Panc1 (cell line): ENCODE measurements at regions not wholly inside any gene's neighbourhood (a gene's known extent, or its start where the extent isn't known, plus 50 kb on each side); places are given as distances from the start of the nearest gene placed in this dataset.
"Not testable (repeated sequence)": the region's sequence is repeated elsewhere in the genome, so short reads cannot be mapped to it uniquely, and the experiment has no call there.

Experiments
- POLR2AphosphoS5 ChIP-seq: IDR thresholded peaks from 2 replicates; pipeline ENCODE4 v1.6.1; 2012; ENCODE audit warnings: mild to moderate bottlenecking, low read depth, low read length, moderate library complexity
- SIN3A ChIP-seq: IDR thresholded peaks from 2 replicates; pipeline ENCODE4 v1.6.1; 2012; ENCODE audit warnings: low read depth, mild to moderate bottlenecking, low read length, moderate library complexity, borderline replicate concordance; ENCODE audit not compliant: insufficient read depth
- TCF7L2 ChIP-seq: IDR thresholded peaks from 2 replicates; pipeline ENCODE4 v1.6.1; 2011; ENCODE audit warnings: mild to moderate bottlenecking, low read depth, low read length, inconsistent platforms
- TF ChIP-seq, protein P1 (sequence below): fragments of 450-650 bp; IDR thresholded peaks from 2 replicates; pipeline ENCODE4 v1.5.1; 2017; ENCODE audit warnings: mild to moderate bottlenecking
- TF ChIP-seq, protein P2 (sequence below), 2 experiments: IDR thresholded peaks; 2 replicates each; pipeline ENCODE4 v1.6.1; 2011 to 2012; ENCODE audit warnings: low read depth in 2 of 2, control low read depth in 1 of 2, low read length in 1 of 2, mild to moderate bottlenecking in 1 of 2, moderate library complexity in 1 of 2; ENCODE audit not compliant: insufficient read depth in 1 of 2

DNA sequence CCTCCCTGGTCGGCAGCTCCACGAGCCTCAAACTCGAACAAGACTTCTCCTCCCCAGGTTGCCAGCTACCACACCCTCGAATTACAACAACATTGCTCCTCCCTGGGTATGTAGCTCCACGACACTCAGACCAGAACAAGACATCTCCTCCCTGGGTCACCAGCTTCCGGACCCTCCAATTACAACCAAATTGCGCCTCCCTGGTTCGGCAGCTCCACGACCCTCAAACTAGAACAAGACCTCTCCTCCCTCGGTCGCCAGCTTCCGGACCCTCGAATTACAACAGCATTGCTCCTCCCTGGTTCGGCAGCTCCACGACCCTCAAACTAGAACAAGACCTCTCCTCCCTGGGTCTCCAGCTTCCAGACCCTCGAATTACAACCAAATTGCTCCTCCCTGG lies 315.3 kb downstream of the PREX1 start:
- TF ChIP-seq POLR2AphosphoS5, SIN3A, TCF7L2: not testable (repeated sequence)
- TF ChIP-seq, protein P1, sequence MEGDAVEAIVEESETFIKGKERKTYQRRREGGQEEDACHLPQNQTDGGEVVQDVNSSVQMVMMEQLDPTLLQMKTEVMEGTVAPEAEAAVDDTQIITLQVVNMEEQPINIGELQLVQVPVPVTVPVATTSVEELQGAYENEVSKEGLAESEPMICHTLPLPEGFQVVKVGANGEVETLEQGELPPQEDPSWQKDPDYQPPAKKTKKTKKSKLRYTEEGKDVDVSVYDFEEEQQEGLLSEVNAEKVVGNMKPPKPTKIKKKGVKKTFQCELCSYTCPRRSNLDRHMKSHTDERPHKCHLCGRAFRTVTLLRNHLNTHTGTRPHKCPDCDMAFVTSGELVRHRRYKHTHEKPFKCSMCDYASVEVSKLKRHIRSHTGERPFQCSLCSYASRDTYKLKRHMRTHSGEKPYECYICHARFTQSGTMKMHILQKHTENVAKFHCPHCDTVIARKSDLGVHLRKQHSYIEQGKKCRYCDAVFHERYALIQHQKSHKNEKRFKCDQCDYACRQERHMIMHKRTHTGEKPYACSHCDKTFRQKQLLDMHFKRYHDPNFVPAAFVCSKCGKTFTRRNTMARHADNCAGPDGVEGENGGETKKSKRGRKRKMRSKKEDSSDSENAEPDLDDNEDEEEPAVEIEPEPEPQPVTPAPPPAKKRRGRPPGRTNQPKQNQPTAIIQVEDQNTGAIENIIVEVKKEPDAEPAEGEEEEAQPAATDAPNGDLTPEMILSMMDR = not testable (repeated sequence)
- TF ChIP-seq, protein P2, sequence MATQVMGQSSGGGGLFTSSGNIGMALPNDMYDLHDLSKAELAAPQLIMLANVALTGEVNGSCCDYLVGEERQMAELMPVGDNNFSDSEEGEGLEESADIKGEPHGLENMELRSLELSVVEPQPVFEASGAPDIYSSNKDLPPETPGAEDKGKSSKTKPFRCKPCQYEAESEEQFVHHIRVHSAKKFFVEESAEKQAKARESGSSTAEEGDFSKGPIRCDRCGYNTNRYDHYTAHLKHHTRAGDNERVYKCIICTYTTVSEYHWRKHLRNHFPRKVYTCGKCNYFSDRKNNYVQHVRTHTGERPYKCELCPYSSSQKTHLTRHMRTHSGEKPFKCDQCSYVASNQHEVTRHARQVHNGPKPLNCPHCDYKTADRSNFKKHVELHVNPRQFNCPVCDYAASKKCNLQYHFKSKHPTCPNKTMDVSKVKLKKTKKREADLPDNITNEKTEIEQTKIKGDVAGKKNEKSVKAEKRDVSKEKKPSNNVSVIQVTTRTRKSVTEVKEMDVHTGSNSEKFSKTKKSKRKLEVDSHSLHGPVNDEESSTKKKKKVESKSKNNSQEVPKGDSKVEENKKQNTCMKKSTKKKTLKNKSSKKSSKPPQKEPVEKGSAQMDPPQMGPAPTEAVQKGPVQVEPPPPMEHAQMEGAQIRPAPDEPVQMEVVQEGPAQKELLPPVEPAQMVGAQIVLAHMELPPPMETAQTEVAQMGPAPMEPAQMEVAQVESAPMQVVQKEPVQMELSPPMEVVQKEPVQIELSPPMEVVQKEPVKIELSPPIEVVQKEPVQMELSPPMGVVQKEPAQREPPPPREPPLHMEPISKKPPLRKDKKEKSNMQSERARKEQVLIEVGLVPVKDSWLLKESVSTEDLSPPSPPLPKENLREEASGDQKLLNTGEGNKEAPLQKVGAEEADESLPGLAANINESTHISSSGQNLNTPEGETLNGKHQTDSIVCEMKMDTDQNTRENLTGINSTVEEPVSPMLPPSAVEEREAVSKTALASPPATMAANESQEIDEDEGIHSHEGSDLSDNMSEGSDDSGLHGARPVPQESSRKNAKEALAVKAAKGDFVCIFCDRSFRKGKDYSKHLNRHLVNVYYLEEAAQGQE (IDR thresholded peaks at IDR 0.05; ENCODE audit: insufficient read depth in 1 of 2, low read depth in 2 of 2, low read length in 1 of 2) = not testable (repeated sequence)
